ENCODE measurements at regions not wholly inside any gene's neighbourhood (a gene's known extent, or its start where the extent isn't known, plus 50 kb on each side); places are given as distances from the start of the nearest gene placed in this dataset.

DNA sequence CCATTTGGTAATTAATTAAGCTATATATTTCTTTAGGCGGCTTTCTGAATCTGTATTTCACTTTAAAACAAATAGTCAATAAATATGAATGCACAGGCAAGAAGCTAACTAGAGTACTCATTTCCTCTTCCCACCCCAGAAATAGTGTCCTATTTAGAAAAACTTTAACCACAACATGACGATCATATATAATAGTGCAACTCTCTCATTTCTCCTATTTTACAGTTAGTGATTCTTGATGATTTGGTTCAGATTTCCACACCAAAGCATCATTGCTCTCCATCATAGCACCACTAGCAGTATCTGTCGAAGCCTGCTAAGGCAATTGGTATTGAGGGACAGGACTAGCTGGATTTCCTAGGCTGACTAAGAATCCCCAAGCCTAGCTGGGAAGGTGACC, 184.0 kb upstream of the GALNTL6 start:
- no peak for DNase-seq

DNA sequence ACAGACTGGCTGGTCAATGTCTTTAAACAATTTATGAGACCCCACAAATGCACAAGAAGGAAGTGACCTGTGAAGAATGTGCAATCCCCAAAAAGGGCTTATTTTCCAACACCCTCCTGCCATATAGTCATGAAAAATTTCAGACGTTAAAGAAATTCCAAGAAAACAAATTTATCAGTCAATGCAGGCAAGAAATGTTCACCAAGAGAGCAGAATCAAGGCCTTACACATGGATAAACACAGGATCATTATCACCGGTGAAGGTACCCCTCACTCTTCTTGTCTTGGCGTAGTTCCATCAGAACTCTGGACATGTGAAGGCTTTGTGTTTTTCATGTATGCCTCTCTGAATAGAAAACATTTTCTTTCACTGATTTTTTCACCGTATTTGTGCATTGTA, 186.7 kb upstream of the GALNTL6 start:
- DNase-seq, result no peak

DNA sequence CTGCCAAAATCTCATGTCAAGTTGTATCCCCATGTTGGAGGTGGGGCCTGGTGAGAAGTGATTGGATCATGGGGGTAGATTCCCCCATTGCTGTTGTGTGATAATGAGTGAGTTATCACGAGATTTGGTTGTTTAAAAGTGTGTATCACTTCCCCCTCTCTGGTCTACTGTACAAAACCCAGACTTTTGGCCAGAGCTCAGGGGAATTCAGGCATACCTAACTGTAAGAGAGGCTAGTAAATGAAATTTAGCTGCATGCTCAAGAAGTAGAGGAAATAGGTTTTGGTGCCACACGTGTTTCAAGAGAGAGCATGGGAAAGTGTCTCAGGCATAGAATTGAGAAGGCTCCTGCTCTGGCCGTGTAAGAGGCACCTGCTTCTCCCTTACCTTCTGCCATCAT, 190.5 kb upstream of the GALNTL6 start:
- no peak for DNase-seq

DNA sequence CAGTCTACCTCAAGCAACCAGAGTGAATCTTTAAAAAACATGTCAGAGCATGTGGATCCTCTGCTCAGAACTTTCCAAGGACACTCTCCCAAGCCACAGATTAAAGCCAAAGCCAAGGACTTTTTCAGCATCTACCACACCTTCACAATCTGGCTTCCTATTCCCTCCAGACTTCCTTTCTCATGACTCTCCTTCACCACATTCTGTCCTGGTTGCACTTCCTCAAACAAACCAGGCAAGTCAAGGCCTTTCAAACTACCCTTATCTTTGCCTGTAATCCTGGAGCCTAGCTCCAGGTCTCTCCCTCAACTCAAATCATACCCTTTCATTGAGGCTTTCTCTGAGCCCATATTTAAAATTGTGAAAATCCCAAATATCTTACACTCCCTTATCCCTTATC, 191.6 kb upstream of the GALNTL6 start:
- DNase-seq, result no peak

DNA sequence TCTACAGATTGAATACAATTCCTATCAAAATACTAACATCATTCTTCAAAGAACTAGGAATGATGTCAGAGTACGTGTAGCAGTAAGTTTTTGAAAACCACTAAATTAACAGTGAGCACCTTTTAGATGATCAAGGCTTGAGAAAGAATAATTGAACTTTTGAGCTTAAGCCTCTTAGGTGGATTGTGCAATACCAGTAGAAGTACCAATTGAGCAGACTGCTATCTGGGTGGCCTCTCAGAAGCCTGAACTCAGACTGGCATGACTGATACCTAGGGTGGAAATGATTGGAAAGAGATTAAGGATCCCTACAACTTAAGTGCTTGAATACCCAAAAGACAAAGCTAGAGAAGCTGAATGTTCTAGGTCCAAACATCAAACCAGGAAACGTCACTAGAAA, 200.3 kb upstream of the GALNTL6 start:
- DNase-seq, result no peak

DNA sequence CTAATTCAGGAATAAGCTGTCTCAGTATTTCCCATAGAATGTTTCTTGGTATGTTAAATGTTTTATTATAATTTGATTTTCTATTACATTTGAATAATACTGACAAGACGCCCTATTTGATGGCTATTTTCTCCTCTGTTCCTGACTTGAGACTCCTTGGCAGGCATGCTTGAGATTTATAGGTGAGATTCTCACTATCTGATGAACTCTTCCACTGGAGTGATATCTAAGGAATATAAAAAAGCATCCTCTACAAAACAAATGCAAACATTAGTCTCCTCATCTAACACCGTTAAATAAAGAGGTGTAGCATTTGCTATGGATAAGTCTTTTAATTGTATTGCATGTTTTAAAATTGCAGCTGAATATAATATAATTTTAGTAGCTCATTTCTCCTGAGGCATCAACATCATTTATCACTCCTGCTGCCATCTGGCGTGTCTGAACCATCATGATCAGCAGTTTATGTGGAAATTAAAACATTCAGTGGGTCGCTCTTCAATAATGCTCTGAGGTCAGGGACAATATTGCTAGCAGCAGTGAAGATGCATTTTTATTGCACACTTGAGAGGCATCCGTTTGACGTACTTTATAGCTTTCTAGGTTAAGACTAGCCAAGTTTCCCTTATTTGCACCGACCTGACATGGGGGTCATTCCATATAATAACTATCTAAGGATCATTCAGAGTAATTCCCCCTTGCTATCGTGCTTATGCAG, 210.4 kb upstream of the GALNTL6 start:
- no peak for DNase-seq

DNA sequence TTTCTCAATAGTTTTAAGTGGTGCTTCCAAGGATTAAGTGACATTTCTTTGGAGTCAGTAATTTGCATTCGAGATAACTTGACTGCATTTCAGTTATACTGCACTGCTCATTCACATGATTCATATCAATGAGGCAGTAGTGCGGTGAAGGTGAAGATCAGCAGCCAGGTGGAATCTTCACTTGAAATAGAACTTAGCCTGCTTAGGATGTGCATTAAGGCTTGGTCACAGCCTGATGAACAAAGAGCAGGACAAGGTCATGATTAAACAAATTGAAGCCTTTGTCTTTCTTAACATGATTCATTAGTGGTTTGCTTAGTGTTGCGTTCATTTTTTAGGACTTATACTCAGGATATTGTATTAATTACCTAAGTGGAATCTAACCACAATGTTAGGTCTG, 212.1 kb upstream of the GALNTL6 start:
- no peak for DNase-seq

DNA sequence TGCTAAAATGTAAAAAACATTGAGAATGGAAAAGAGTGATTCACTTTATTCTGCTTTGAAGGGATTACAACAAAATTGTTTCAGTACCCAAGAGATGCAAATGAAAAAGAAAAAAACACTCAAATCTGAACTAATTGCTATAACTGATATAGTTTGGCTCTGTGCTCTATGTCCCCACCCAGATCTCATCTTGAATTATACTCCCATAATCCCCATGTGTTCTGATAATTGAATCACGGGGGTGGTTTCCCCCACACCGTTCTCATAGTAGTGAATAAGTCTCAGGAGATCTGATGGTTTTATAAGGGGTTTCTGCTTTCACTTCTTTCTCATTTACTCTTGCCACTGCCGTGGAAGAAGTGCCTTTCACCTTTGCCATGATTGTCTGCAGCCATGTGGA, 213.6 kb upstream of the GALNTL6 start:
- no peak for DNase-seq

DNA sequence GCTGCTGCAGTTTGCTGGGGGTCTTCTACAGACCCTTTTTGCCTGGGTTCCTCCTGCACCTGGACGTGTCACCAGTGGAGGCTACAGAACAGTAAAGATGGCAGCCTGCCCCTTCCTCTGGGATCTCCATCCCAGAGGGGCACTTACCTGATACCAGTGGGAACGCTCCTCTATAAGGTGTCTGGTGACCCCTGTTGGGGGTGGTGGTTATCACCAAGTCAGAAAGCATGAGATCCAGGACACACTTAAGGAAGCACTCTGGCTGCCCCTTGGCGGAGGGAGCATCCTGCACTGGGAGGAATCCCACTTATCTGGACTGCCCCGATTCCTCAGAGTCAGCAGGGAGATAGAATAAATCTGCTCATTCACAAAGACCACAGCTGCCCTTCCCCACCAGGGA, 218.9 kb upstream of the GALNTL6 start:
- no peak for DNase-seq

DNA sequence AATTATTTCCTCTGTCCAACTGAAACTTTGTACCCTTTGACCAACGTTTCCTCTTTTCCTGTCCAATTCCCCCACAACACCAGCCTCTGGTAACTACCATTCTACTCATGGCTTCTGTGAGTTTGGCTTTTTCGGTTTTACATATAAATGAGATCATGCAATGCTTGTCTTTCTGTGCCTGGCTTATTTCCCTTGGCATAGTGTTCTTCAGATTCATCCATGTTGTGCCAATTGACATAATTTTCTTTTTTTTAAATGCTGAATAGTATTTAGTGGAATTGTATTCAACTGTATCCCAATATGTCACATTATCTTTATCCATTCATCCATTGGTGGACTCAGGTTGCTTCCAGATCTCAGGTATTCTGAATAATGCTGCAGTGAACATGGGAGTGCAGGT, 222.5 kb upstream of the GALNTL6 start:
- DNase-seq, result no peak

DNA sequence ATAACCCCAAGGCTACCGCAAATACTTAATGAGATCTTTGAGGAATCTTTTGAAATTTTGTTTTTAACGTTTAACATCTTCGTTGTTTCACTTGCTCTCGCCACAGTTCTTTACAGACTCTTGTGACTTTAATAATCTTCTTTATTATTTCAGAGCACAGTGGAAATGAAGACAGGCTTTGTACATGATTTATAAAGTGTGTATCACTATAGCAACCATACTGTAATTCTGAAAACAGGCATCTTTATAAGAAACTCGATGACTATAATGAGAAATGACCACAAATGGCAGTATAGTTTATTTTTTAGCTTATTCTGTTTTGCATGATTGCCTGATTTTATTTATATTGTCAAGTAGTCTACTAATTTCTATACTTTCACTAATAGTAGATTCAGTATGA, 224.4 kb upstream of the GALNTL6 start:
- no peak for DNase-seq

DNA sequence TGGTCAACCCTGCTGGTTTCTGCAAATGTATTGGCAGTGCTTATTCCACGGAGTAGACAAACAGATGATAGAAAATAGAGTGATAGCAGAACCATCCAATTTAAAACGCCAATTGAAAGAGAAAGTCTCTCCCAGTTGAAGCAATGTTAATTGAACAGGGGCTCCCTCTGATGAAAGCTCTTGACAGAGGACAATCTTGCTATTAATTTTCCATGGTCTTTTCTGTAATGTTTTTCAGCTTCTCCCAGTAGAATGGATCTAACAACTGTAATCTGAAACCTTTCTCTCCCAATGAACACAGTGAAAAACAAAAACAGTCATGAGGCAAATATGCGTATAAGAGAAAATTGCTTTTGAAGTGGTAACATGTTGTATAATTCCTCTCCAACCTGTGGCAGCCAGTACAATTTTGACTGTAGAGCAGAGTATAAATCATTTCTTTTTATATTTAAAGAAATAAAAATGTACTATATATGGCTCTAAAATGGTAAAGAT, 225.1 kb upstream of the GALNTL6 start:
- no peak for DNase-seq

DNA sequence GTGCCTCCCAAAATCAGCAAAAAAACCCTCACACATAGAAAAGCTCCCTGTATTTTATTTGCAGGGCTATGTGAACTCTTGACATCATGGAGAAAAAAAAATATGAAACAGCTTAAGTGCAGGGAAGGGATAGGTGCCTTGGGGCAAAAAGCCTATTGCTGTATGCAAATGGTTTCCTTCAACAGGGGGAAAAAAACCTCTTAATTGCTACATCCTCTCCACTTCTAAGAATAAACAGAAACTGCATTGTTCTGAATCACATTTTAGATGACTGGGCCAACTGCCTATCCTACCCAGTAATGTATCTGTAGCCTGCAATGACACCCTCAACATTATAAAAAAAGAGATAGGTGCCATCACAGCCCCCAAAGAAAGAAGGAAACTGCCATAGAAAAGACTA, 229.4 kb upstream of the GALNTL6 start:
- DNase-seq, result no peak

DNA sequence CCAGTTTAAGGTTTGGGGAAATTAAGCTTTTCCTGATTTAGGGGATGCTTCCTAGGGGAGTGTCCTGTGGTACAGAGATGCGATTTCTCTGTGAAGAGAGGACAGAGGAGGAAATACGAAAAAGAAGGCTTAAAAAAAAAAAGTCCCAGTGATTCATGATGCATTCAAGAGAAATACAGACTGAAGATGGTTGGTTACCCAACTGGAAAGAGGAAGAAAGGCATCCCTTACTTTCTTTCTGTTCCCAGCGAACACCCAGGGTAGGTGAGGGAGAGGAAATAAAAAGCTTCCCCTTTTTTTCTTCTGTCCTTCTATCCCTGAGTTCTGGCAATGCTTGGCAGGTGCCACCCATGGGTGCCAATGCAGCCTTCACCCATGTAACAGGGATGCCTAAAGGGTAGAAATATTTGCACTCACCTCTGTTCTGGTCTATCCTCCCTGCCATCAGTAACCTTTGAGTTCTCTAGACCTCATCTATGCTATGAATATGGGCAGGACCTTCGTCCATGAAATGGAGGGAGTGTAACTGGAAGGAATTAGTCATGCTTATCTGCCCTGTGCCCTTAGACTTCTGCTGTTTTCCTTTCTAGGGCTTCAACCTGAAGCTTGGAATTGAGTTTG, 230.1 kb upstream of the GALNTL6 start:
- DNase-seq, result no peak

DNA sequence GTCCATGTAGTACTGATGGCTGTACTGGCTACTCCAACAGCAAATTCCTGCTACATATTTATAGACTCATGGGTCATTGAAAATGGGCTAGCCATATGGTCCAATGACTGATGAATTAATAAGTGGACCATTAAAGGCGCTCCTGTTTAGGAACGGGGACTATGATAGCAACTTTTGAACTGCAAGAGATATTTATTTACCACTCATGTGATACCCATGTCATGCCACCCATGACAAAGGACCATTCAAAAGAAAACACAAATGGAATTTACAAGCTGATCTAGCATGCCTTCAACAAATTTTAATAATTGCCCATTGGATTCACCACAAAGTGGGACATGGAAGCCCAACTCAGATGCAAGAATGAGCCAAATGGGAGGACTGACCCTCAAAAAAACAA, 240.0 kb upstream of the GALNTL6 start:
- no peak for DNase-seq

DNA sequence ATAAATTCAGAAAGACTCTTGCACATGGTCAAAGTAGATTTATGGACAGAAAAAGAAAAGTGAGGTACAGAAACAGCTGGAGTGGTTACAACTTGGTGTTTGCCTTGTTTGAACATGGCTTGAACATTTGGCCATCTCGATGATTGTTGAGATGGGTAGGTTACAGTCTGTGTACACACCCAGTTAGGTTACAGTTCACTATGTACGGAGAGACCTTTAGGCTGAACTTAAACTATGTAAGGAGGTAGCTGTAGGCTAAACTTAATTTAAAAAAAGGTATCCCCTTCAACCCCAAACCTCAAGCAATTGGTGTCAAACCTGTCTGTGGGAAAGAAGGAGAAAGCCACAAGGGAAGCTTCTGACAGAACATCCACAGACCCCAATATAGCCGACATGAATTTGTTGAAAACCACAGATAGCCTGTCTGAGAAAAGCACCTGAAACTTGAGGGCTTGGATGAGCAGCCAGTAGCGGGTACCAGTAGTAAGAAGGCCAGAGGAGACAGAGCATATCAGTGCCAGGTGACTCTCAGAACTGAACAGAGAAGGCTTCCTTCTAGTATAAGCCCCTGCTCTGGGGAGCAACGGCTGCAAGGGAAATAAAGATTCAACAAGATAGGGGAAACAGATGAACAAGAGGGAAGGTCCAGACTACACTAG, 247.9 kb upstream of the GALNTL6 start:
- DNase-seq, result no peak

DNA sequence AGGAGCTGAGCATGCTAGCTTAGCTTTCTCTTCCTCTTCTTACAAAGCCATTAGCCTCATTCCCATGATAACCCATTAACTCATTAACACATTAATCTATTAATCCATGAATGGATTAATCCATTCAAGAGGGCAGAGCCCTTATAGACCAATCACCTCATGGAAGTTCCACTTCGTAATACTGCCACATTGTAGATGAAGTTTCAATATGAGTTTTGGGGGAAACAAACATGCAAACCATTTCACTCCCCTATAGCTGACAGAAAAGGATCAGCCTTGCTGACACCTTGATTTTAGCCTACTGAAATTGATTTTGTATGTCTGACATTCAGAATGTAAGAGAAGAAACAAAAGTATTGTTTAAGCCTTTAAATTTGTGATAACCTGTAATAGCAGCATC, 251.8 kb upstream of the GALNTL6 start:
- DNase-seq, result no peak

DNA sequence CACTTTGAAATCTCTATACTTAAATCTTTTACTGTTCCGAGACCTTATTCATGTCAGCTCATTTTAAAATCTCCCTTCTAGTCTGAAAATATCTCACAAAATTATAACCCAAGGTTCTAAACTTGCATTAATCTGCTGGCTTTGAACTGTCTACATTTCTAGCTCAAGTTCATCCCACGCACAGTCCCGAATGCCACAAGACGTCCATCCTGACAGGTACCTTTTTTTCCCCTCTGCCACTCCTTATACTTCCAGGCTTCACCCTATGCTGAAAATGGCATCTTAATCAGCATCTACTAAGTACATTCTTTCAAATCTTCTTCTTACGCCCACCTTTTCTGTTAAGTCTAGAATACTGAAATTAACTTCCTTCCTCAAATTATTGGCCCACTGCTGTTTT, 259.2 kb upstream of the GALNTL6 start:
- no peak for DNase-seq

DNA sequence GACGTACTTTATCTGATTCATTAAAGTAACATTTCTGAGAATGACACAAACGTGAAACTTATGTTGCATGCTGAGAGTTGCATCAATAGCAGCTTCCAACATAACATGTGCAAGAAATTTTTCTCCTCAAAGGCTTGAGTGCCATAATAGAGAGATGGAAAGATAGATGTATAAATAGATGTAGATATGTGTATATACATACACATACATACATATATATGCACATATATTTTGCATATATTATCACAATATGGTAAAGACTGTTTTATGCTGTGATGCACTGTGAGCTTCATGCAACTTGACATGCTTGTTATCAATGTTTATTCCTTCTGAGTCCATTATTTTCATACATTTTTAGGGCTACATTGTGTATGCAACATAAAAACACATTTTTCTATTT, 270.6 kb upstream of the GALNTL6 start:
- no peak for DNase-seq

DNA sequence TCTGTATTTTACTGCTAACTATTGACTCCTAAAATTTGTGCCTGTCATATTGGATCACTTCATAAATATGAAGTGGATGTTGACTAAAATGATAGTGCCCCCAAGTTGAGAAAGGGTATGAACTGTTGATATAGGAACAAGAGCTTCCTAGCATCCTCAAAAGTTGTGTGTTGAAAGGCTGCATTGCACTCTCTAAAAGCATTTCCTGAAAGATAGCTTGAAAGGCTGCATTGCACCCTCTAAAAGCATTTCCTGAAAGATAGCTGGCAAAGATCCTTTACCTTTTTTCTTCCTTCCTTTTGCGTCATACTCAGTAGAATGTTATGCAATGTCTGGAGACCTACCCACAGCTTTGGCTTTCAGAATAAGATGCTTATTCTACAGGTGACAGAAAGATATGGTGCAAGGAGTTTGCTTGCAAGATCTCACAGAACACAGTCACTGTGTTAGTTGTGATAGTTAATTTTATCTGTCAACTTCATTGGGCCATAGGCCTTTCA, 274.6 kb upstream of the GALNTL6 start:
- DNase-seq, result no peak

DNA sequence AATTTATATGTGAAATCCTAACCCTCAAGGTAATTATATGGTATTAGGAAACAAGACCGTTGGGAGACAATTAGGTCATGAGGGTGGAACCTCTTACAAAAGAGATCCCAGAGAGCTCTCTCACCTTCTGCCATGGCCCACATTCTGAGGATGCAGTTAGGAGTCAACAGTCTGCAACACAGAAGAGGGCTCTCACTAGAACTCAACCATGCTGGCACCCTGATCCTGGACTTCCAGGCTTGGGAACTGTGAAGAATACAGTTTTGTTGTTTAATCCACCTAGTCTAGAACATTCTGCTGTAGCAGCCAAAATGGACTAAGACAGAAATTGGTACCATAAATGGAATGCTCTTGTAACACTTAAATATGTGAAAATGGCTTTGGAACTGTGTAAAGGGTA, 278.8 kb upstream of the GALNTL6 start:
- DNase-seq, result no peak

DNA sequence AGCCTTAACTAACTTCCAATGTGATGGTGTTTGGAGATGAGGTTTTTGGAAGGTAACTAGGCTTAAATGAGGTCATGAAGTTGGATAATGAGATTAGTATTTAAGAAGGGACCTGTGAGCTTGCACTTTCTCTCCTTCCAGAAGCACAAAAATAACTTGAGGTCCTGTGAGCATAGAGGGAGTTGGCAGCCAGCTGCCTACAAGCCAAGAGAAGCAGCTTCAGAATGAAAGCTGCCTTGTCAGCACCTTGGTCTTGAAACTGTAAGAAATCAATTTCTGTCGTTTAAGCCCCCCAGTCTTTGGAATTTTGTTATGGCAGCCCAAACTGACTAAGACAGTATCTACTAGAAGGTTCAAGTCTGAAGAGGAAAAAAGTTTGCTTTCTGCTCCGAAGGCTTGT, 280.2 kb upstream of the GALNTL6 start:
- DNase-seq, result no peak

DNA sequence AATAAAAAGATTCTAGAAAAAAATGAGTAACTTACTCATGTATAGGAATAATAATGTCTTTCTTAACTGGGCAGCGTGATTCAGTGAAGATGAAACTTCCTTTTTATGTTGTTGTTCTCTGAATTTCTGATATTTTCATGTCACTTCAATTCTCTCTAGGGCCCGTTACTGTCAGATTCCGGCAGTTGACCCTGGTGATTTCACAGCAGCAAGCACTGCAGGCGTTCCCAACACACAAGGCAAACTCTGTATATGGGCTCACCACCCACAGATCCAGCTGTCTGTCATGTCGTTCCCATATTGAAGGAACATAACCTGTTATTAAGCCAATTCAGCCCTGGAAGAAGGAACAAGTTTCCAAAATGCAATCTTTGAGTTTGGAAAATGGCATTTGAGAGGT, 288.3 kb upstream of the GALNTL6 start:
- DNase-seq, result no peak

DNA sequence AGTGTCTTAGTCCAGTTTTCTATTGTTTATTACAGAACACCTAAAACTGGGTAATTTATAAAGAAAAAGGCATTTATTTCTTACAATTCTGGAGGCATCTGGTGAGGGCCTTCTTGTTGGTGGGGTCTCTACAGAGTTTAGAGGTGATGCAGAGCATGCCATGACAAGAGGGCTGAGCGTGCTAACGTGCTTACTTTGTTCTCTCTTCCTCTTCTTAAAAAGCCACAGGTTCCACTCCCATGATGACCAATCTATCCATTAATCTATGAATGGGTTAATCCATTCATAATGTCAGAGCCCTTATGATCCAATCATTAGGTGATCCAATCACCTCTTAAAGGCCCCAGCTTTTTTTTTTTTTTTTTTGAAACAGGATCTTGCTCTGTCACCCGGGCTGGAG, 291.5 kb upstream of the GALNTL6 start:
- no peak for DNase-seq
